Testis (tissue), 2 donors: ENCODE measurements at regions not wholly inside any gene's neighbourhood (a gene's known extent, or its start where the extent isn't known, plus 50 kb on each side); places are given as distances from the start of the nearest gene placed in this dataset.

Experiments
- CTCF ChIP-seq, 3 experiments: fragments of 450-650 bp in 2 of 3; fragments of 200-600 bp in 1 of 3; sonication (generic) in 1 of 3; IDR thresholded peaks; one replicate each; pipeline ENCODE4 v1.5.1; 2016 to 2019; ENCODE audit warnings: antibody characterized with exemption in 3 of 3, mild to moderate bottlenecking in 2 of 3, moderate library complexity in 1 of 3
- POLR2A ChIP-seq: fragments of 450-650 bp; IDR thresholded peaks from one replicate; pipeline ENCODE4 v1.6.1; 2017; ENCODE audit warnings: antibody characterized with exemption, mild to moderate bottlenecking, moderate library complexity

DNA sequence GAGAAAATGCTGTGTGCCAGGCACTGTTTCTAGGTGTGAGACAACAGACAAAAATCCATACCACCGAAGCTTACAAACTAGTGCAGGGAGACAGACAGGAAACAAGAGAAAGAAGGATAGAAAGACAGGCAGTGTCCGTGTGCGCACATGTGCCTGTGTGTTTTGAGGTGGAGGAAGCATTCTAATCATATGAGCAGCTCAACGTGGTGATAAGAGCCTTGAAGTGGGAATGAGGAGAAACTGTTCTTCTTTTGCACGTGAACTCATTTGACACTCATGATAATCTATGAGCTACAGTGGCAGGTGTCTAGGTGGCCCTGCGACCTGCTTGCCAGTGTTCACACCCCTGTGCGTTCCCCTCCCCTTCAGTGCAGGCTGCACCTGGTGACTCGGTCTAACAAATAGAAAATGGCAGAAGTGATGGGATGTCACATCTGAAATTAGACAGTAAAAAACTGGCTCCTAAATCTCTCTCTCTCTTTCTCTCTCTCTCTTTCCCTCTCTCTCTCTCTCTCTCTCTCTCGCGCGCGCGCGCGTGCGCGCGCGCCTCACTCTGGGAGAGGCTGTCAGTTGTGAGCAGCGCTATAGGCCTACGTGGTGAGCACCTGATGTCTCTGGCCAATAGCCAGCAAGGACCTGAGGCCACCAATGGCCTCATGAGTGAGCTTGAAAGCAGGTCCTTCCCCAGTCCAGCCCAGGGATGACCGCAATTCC lies 74.8 kb downstream of the EN1 start:
- no peak for TF ChIP-seq CTCF (IDR thresholded peaks at IDR 0.05)
- TF ChIP-seq POLR2A, result no peak
